HPDE6-E6E7 (cell line): ENCODE measurements at regions not wholly inside any gene's neighbourhood (a gene's known extent, or its start where the extent isn't known, plus 50 kb on each side); places are given as distances from the start of the nearest gene placed in this dataset.

ENCODE experiments used
- DNase-seq: peaks from one replicate; pipeline ENCODE4 v3.0.0; 2011; ENCODE audit warnings: missing footprints; ENCODE audit errors: extremely low spot score

GRCh38 chr14:58697930-58698642 is 60.3 kb downstream of the DACT1 start:
- no peak for DNase-seq

- no peak for DNase-seq
Measured at GRCh38 chr14:58699681-58700205, 62.0 kb downstream of the DACT1 start.

- no peak for DNase-seq
Measured at GRCh38 chr14:58701156-58701555, 63.4 kb downstream of the DACT1 start.

- DNase-seq: no peak
Measured at GRCh38 chr14:58701604-58702003, 63.8 kb downstream of the DACT1 start.

GRCh38 chr14:58702441-58703160 is 64.8 kb downstream of the DACT1 start:
- no peak for DNase-seq

GRCh38 chr14:58703161-58703506 is 65.4 kb downstream of the DACT1 start:
- no peak for DNase-seq

GRCh38 chr14:58705066-58705465 is 67.3 kb downstream of the DACT1 start:
- no peak for DNase-seq

GRCh38 chr14:58707949-58708348 is 70.2 kb downstream of the DACT1 start:
- DNase-seq: no peak

GRCh38 chr14:58709949-58710348 is 72.2 kb downstream of the DACT1 start:
- DNase-seq: no peak

GRCh38 chr14:58711382-58711781 is 73.6 kb downstream of the DACT1 start:
- DNase-seq: no peak

- DNase-seq: no peak
Measured at GRCh38 chr14:58712357-58712756, 74.6 kb downstream of the DACT1 start.

GRCh38 chr14:58713677-58714076 is 75.9 kb downstream of the DACT1 start:
- no peak for DNase-seq

GRCh38 chr14:58716706-58717105 is 78.9 kb downstream of the DACT1 start:
- DNase-seq: no peak

- DNase-seq: no peak
Measured at GRCh38 chr14:58717211-58717610, 79.4 kb downstream of the DACT1 start.

GRCh38 chr14:58717813-58718212 is 80.1 kb downstream of the DACT1 start:
- no peak for DNase-seq

- no peak for DNase-seq
Measured at GRCh38 chr14:58718226-58719205, 80.8 kb downstream of the DACT1 start.

GRCh38 chr14:58721723-58722122 is 84.0 kb downstream of the DACT1 start:
- no peak for DNase-seq

GRCh38 chr14:58722441-58722840 is 84.7 kb downstream of the DACT1 start:
- DNase-seq: no peak

GRCh38 chr14:58724206-58724605 is 86.4 kb downstream of the DACT1 start:
- DNase-seq: no peak

GRCh38 chr14:58724702-58725101 is 86.9 kb downstream of the DACT1 start:
- DNase-seq: no peak

- no peak for DNase-seq
Measured at GRCh38 chr14:58725226-58725625, 87.5 kb downstream of the DACT1 start.

- no peak for DNase-seq
Measured at GRCh38 chr14:58725871-58726270, 88.1 kb downstream of the DACT1 start.
